Ovary (tissue), 7 donors: ENCODE measurements at regions not wholly inside any gene's neighbourhood (a gene's known extent, or its start where the extent isn't known, plus 50 kb on each side); places are given as distances from the start of the nearest gene placed in this dataset.

Experiments
- DNase-seq, 5 donors: peaks; one replicate each; pipeline ENCODE4 v3.0.0-alpha.2; 2019 to 2020
- H3K27ac ChIP-seq, 2 donors: fragments of 200-600 bp; one replicate each; pipeline versions ENCODE4 v1.5.1 to v1.8.0; 2019 to 2022
- H3K27me3 ChIP-seq: fragments of 200-600 bp; one replicate; pipeline ENCODE4 v1.8.0; 2022
- H3K36me3 ChIP-seq: fragments of 200-600 bp; sonication (generic); one replicate; pipeline ENCODE4 v1.5.1; 2019
- H3K4me1 ChIP-seq: one replicate; pipeline ENCODE4 v1.8.1; 2013; ENCODE audit warnings: mild to moderate bottlenecking, moderate library complexity; ENCODE audit not compliant: insufficient read depth
- H3K4me3 ChIP-seq: fragments of 200-600 bp; sonication (generic); one replicate; pipeline ENCODE4 v1.5.1; 2017
- H3K9me3 ChIP-seq, 2 donors: fragments of 200-600 bp in 1 of 2; sonication (generic) in 1 of 2; one replicate each; pipeline versions ENCODE4 v1.5.1 to v1.8.1; 2013 to 2019; ENCODE audit warnings: mild to moderate bottlenecking in 1 of 2, moderate library complexity in 1 of 2
- CTCF ChIP-seq, 3 donors: fragments of 450-650 bp in 2 of 3; fragments of 200-600 bp in 1 of 3; IDR thresholded peaks; one replicate each; pipeline versions ENCODE4 v1.5.1 to v1.8.0; 2016 to 2022; ENCODE audit warnings: antibody characterized with exemption in 3 of 3, mild to moderate bottlenecking in 1 of 3
- EP300 ChIP-seq: sonication (generic); formaldehyde crosslinking; IDR thresholded peaks from one replicate; pipeline ENCODE4 v1.6.1; 2017; ENCODE audit warnings: antibody characterized with exemption
- POLR2A ChIP-seq: fragments of 450-650 bp; IDR thresholded peaks from one replicate; pipeline ENCODE4 v1.6.1; 2017; ENCODE audit warnings: antibody characterized with exemption, mild to moderate bottlenecking, moderate library complexity
- WGBS, 3 donors: extraction: QIAGEN DNeasy Blood & Tissue Kit in 1 of 3; methylation state at CpG; one replicate each; pipeline versions ENCODE4 v1.1.5 to v1.1.7; 2013 to 2017; 5-methylcytosine and 5-hydroxymethylcytosine counted together
- intact Hi-C, 4 donors: fragments of 100-400 bp; cut with DNase I; formaldehyde crosslinking; loops; one replicate each; pipeline versions ENCODE4 v1.11.0 to v1.15.1; 2022 to 2023
- donor health status: DM: no; HTN: no; CAD: no; lungs with moderate emphysema.
- donor health status: DM: no; HTN: no; CAD: no.
- donor health status: Bipolar disorder and iron deficiency.
- donor health status: DM: no; HTN: no; CAD: no.
- donor health status: DM: yes; HTN: yes; CAD: no.

DNA sequence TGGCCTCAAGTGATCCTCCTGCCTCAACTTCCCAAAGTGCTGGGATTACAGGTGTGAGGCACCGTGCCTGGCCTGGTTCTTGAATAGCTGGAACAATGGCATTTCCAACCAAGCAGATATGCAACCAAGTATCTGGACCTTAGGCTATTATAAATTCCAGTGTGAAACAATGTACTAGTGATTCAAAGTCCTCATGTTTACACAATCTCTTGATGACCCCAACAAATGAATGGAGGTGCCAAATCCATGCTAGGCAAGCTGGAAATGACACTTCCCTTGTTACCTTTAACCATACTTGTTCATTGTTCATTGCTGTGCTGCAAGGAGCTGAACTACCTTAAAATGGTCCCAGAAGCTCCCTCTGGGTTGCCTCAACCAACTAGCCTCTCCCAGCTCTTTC lies 282.2 kb upstream of the KLF14 start:
- Histone ChIP-seq H3K4me1 (peaks cover 43% of the 10 kb centered on the region), H3K27ac (no peak overlapping the region), H3K36me3 (no peaks in the 10 kb centered on the region), H3K27me3 (no peaks in the 10 kb centered on the region), H3K4me3 (no peak overlapping the region), H3K9me3 (no peaks in the 10 kb centered on the region)
- WGBS, 3 donors = 83 to 97% (median 95%) methylated on average over 1 of the region's 1 CpG
- intact Hi-C loops = loop anchor here in 1 of 4 donors (10.0 kb wide), 1 partner anchor 121 kb away; no protein-coding TSS in a partner anchor
- TF ChIP-seq POLR2A (no peak), EP300 (no peak), CTCF (IDR thresholded peaks at IDR 0.05) (no peak)
- DNase-seq = no peak

DNA sequence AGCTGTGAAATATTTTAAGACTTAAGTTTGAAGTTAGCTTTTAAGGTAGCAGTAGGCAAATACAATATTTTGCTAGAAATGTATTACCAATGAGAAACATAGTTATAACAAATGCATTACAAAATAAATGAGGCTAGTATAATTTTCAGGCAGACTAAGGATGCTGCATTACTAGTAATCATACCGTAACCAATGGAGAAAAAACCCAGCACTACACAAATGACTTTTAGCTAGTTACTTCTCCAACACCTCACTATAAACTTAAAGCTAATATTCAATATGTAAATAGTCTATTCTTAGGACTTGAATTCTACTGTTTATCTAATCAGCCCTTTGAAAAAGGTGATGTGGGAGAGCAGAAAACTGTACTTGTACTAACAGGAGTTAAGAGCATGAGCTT lies 285.3 kb upstream of the KLF14 start:
- H3K27ac ChIP-seq = no peak overlapping the region
- peaks cover 37% of the 10 kb centered on the region for H3K4me1 ChIP-seq
- WGBS, 3 donors = 86 to 100% (median 96%) methylated on average over 1 of the region's 1 CpG

GRCh38 chr7:131020759-131021261 lies 286.8 kb upstream of the KLF14 start:
- Histone ChIP-seq H3K27me3 (no peaks in the 10 kb centered on the region), H3K4me3 (no peak overlapping the region), H3K27ac (no peak overlapping the region), H3K4me1 (peaks cover 32% of the 10 kb centered on the region), H3K36me3 (no peaks in the 10 kb centered on the region), H3K9me3 (no peaks in the 10 kb centered on the region)
- 79 to 86% (median 79%) methylated on average over 7 of the region's 7 CpGs for WGBS, 3 donors
- intact Hi-C loops = no loop called here
- DNase-seq = no peak
- TF ChIP-seq POLR2A (no peak), CTCF (IDR thresholded peaks at IDR 0.05) (no peak), EP300 (no peak)

More for the DNA sequence above, 285.3 kb upstream of the KLF14 start:
- H3K36me3 ChIP-seq = no peaks in the 10 kb centered on the region
- H3K4me3 ChIP-seq = no peak overlapping the region
- H3K27me3 ChIP-seq = no peaks in the 10 kb centered on the region
- DNase-seq = no peak
- TF ChIP-seq POLR2A (no peak), CTCF (IDR thresholded peaks at IDR 0.05) (no peak), EP300 (no peak)
- H3K9me3 ChIP-seq = no peaks in the 10 kb centered on the region
- intact Hi-C loops = loop anchor here in 1 of 4 donors (10.0 kb wide), 1 partner anchor 125 kb away; no protein-coding TSS in a partner anchor

DNA sequence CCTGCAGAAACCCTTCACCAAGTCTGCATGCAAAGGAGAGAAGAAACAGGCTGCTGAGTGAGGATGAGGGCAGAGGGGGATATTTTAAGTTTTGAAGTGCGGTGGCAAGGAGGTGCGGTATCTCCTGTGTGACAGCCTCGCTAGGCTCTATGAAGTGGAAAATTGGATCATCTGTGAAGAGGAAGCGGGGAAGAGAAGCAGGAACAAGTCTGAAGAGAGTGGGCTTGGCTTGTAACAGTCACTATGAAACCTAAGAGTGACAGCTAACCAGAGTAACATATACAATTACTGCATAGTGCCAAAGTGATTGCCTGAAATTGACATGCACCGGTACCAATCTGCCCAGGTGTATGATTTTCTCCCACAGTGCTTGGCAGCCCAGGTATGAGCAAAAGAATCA lies 287.5 kb upstream of the KLF14 start:
- intact Hi-C loops = no loop called here
- no peak overlapping the region for H3K27ac ChIP-seq
- no peaks in the 10 kb centered on the region for H3K27me3 ChIP-seq
- H3K4me1 ChIP-seq = peaks cover 32% of the 10 kb centered on the region
- 93 to 96% (median 95%) methylated on average over 5 of the region's 5 CpGs for WGBS, 3 donors
- no peak overlapping the region for H3K4me3 ChIP-seq
- TF ChIP-seq POLR2A = no peak
- no peak for TF ChIP-seq CTCF (IDR thresholded peaks at IDR 0.05)
- TF ChIP-seq EP300 = no peak
- no peaks in the 10 kb centered on the region for H3K9me3 ChIP-seq
- no peak for DNase-seq
- H3K36me3 ChIP-seq = no peaks in the 10 kb centered on the region
